B cell (primary cell): ENCODE measurements at regions not wholly inside any gene's neighbourhood (a gene's known extent, or its start where the extent isn't known, plus 50 kb on each side); places are given as distances from the start of the nearest gene placed in this dataset.

Experiments
- ATAC-seq: fragments of 200-7000 bp; cut with Tn5 transposase; one replicate; pipeline ENCODE4 v1.10.0; 2021; ENCODE audit warnings: low read depth, mild to moderate bottlenecking, moderate number of reproducible peaks, moderate library complexity
- CTCF ChIA-PET: fragments of 350-600 bp; sonication (Branson Sonifier 250); formaldehyde crosslinking; loops from one replicate; lab custom pipeline; 2021; ENCODE audit warnings: antibody characterized with exemption, inconsistent platforms; lab: Charles Lee
- POLR2A ChIA-PET: fragments of 350-600 bp; sonication (Branson Sonifier 250); formaldehyde crosslinking; loops from one replicate; lab custom pipeline; 2021; ENCODE audit warnings: antibody characterized with exemption; lab: Charles Lee
- DNase-seq: peaks from one replicate; pipeline ENCODE4 v3.0.0; 2013
- H2AFZ ChIP-seq: 2 replicates; pipeline ENCODE4 v1.6.1; 2012; ENCODE audit warnings: mild to moderate bottlenecking, low read depth, low read length; ENCODE audit not compliant: insufficient read depth, poor library complexity, severe bottlenecking
- H3K27ac ChIP-seq, 2 donors: 1 replicate in 1 of 2; 2 replicates in 1 of 2; pipeline ENCODE4 v1.5.1; 2012 to 2013; ENCODE audit warnings: low read length in 2 of 2, mild to moderate bottlenecking in 2 of 2, moderate library complexity in 1 of 2
- H3K27me3 ChIP-seq, 4 experiments: fragments of 200-600 bp in 1 of 4; sonication (generic) in 1 of 4; replicated peaks in 1 of 4; 1 replicate in 2 of 4; 2 replicates in 2 of 4; pipeline versions ENCODE4 v1.6.1 to v1.7.0; 2013 to 2016; ENCODE audit warnings: low read length in 3 of 4, mild to moderate bottlenecking in 2 of 4, mixed read lengths in 1 of 4, moderate library complexity in 1 of 4; ENCODE audit not compliant: insufficient read depth in 4 of 4, control insufficient read depth in 3 of 4; ENCODE audit errors: control extremely low read depth in 1 of 4
- H3K36me3 ChIP-seq, 2 experiments: replicated peaks in 1 of 2; 1 replicate in 1 of 2; 2 replicates in 1 of 2; pipeline versions ENCODE4 v1.6.1 to v1.7.1; 2013; ENCODE audit warnings: low read length in 1 of 2; ENCODE audit not compliant: insufficient read depth in 2 of 2, control insufficient read depth in 1 of 2; ENCODE audit errors: control extremely low read depth in 1 of 2, extremely low read depth in 1 of 2
- H3K4me1 ChIP-seq, 2 donors: fragments of 200-600 bp in 1 of 2; sonication (generic) in 1 of 2; 1 replicate in 1 of 2; 2 replicates in 1 of 2; pipeline versions ENCODE4 v1.5.1 to v1.6.1; 2013 to 2017; ENCODE audit warnings: low read length in 2 of 2; ENCODE audit not compliant: control insufficient read depth in 2 of 2, insufficient read depth in 2 of 2
- H3K4me2 ChIP-seq: replicated peaks from 2 replicates; pipeline ENCODE3; 2012; ENCODE audit warnings: mild to moderate bottlenecking, low read depth, low read length; ENCODE audit not compliant: poor library complexity, severe bottlenecking
- H3K4me3 ChIP-seq, 5 experiments: fragments of 200-600 bp in 1 of 5; sonication (generic) in 1 of 5; 1 replicate in 3 of 5; 2 replicates in 2 of 5; pipeline versions ENCODE4 v1.5.1 to v1.7.0; 2011 to 2016; ENCODE audit warnings: low read length in 4 of 5, mild to moderate bottlenecking in 4 of 5, low read depth in 2 of 5, control low read depth in 1 of 5, moderate library complexity in 1 of 5; ENCODE audit not compliant: insufficient read depth in 1 of 5; ENCODE audit errors: control extremely low read depth in 1 of 5, extremely low read depth in 1 of 5
- H3K79me2 ChIP-seq: fragments of 200-600 bp; sonication (generic); one replicate; pipeline ENCODE4 v1.6.0; 2016; ENCODE audit warnings: low read length; ENCODE audit not compliant: control insufficient read depth, insufficient read depth
- H3K9ac ChIP-seq: fragments of 200-600 bp; sonication (generic); 2 replicates; pipeline ENCODE4 v1.6.1; 2017; ENCODE audit warnings: mild to moderate bottlenecking, low read length, moderate library complexity
- H3K9me3 ChIP-seq, 3 donors: one replicate each; pipeline versions ENCODE4 v1.6.1 to v1.7.1; 2013; ENCODE audit warnings: low read length in 2 of 3; ENCODE audit not compliant: control insufficient read depth in 2 of 3, insufficient read depth in 1 of 3; ENCODE audit errors: control extremely low read depth in 1 of 3
- H4K20me1 ChIP-seq: 2 replicates; pipeline ENCODE4 v1.6.0; 2012; ENCODE audit warnings: mild to moderate bottlenecking, low read length; ENCODE audit not compliant: insufficient read depth, control insufficient read depth, poor library complexity, severe bottlenecking
- H3K27ac Mint-ChIP-seq: one replicate; pipeline ENCODE4 v1.8.0; 2021; ENCODE audit warnings: mixed read lengths
- H3K27me3 Mint-ChIP-seq: one replicate; pipeline ENCODE4 v1.8.0; 2021; ENCODE audit warnings: mixed read lengths
- H3K4me1 Mint-ChIP-seq: one replicate; pipeline ENCODE4 v1.8.0; 2021; ENCODE audit warnings: mixed read lengths
- H3K4me3 Mint-ChIP-seq: one replicate; pipeline ENCODE4 v1.8.0; 2021; ENCODE audit warnings: mixed read lengths
- H3K9me3 Mint-ChIP-seq: one replicate; pipeline ENCODE4 v1.8.0; 2022; ENCODE audit warnings: mixed read lengths; ENCODE audit not compliant: insufficient read depth
- EZH2 ChIP-seq: IDR thresholded peaks from 2 replicates; pipeline ENCODE4 v1.6.1; 2012; ENCODE audit warnings: borderline replicate concordance, low read depth, mild to moderate bottlenecking, moderate library complexity, low read length; ENCODE audit not compliant: insufficient read depth, poor library complexity, severe bottlenecking
- WGBS: methylation state at CpG from one replicate; pipeline ENCODE4 v1.1.5; 2013; ENCODE audit warnings: missing lambda C conversion rate; ENCODE audit not compliant: insufficient coverage; 5-methylcytosine and 5-hydroxymethylcytosine counted together
- intact Hi-C: fragments of 100-400 bp; cut with micrococcal nuclease; formaldehyde crosslinking; loops from one replicate; pipeline ENCODE4 v1.10.0; 2022
- TF ChIP-seq, protein P1 (sequence below): fragments of 200-600 bp; IDR thresholded peaks from one replicate; pipeline ENCODE4 v1.8.0; 2022; ENCODE audit warnings: antibody characterized with exemption, mild to moderate bottlenecking

DNA sequence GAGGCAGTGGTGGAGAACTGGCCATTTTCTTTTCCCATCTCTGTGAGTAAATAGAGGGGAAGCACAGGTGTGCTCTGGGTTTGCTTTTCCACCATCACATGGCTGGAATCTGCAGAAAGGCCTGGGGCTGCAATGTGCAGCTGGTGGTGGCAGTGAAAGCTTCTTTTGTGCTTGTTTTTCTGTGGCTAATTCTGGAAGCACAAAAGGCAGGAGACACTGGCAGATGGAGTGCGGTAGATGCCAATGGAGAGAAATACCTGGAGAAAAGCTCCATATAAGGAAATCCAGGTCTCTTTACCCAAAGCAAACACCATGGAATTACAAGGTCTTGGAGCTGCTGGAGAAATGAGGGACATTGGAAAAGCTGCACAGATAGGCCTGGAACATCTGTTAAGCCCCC is 146.9 kb downstream of the HAPSTR1 start:
- Mint-ChIP-seq H3K27ac (no peak overlapping the region), H3K4me3 (no peak overlapping the region), H3K9me3 (peaks cover 9% of the 10 kb centered on the region), H3K27me3 (peaks cover 16% of the 10 kb centered on the region), H3K4me1 (no peaks in the 10 kb centered on the region)
- H4K20me1 ChIP-seq, result no peaks in the 10 kb centered on the region
- H3K4me3 ChIP-seq, result no peak overlapping the region
- ChIA-PET CTCF (no interaction called here), POLR2A (no interaction called here)
- DNase-seq (no peak), ATAC-seq (no peak)
- no peak overlapping the region for H3K27ac ChIP-seq
- intact Hi-C loops, result no loop called here
- H3K4me1 ChIP-seq, result no peaks in the 10 kb centered on the region
- TF ChIP-seq EZH2, result no peak
- TF ChIP-seq, protein P1, sequence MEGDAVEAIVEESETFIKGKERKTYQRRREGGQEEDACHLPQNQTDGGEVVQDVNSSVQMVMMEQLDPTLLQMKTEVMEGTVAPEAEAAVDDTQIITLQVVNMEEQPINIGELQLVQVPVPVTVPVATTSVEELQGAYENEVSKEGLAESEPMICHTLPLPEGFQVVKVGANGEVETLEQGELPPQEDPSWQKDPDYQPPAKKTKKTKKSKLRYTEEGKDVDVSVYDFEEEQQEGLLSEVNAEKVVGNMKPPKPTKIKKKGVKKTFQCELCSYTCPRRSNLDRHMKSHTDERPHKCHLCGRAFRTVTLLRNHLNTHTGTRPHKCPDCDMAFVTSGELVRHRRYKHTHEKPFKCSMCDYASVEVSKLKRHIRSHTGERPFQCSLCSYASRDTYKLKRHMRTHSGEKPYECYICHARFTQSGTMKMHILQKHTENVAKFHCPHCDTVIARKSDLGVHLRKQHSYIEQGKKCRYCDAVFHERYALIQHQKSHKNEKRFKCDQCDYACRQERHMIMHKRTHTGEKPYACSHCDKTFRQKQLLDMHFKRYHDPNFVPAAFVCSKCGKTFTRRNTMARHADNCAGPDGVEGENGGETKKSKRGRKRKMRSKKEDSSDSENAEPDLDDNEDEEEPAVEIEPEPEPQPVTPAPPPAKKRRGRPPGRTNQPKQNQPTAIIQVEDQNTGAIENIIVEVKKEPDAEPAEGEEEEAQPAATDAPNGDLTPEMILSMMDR, result no peak
- H2AFZ ChIP-seq, result no peak overlapping the region
- no CpG with 5 or more reads among the region's 1 CpG for WGBS
- no peak overlapping the region for H3K4me2 ChIP-seq
- H3K79me2 ChIP-seq, result no peaks in the 10 kb centered on the region
- H3K27me3 ChIP-seq, result no peaks in the 10 kb centered on the region
- H3K9ac ChIP-seq, result no peak overlapping the region
- H3K36me3 ChIP-seq, result no peaks in the 10 kb centered on the region
- peaks cover 0 to 14% (median 3%) of the 10 kb centered on the region in 3 donors for H3K9me3 ChIP-seq

DNA sequence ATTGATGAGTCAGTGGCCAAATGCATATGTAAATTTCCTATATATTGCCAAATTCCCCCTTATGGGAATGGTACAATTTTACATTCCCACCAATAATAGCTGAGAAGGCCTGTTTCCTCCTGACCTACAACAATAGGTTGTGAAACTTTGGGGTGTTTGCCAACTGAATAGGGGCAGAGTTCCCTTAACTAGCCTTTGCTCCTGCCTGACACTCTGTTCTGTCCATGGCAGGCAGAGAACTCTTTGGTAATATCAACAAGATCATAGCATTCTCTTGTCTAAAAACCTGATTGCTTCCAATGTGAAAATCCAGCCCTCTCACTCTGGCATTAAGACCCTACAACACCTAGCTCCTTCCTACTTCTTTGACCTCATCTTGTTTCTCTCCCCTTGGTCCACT is 149.7 kb downstream of the HAPSTR1 start:
- Histone ChIP-seq H2AFZ (no peak overlapping the region), H3K4me3 (no peak overlapping the region), H3K36me3 (no peaks in the 10 kb centered on the region), H4K20me1 (no peaks in the 10 kb centered on the region), H3K79me2 (no peaks in the 10 kb centered on the region), H3K27ac (no peak overlapping the region), H3K4me1 (no peaks in the 10 kb centered on the region), H3K9me3 (peaks cover 0 to 14% (median 3%) of the 10 kb centered on the region in 3 donors), H3K27me3 (no peaks in the 10 kb centered on the region), H3K9ac (no peak overlapping the region), H3K4me2 (no peak overlapping the region)
- no peak for ATAC-seq
- no peaks in the 10 kb centered on the region for H3K4me1 Mint-ChIP-seq
- ChIA-PET POLR2A (no interaction called here), CTCF (no interaction called here)
- H3K4me3 Mint-ChIP-seq, result no peak overlapping the region
- TF ChIP-seq, protein P1, result no peak
- TF ChIP-seq EZH2, result no peak
- peaks cover 9% of the 10 kb centered on the region for H3K9me3 Mint-ChIP-seq
- no peak for DNase-seq
- peaks cover 9% of the 10 kb centered on the region for H3K27me3 Mint-ChIP-seq
- intact Hi-C loops, result no loop called here
- no peak overlapping the region for H3K27ac Mint-ChIP-seq
